HepG2 (cell line): ENCODE measurements at regions not wholly inside any gene's neighbourhood (a gene's known extent, or its start where the extent isn't known, plus 50 kb on each side); places are given as distances from the start of the nearest gene placed in this dataset.

Experiments used
- AHR ChIP-seq: IDR thresholded peaks from 2 replicates; pipeline ENCODE4 v1.6.1; 2018; ENCODE audit warnings: missing genetic modification reagents, missing compliant biosample characterization
- CAMTA2 ChIP-seq: sonication (generic); formaldehyde crosslinking; IDR thresholded peaks from 2 replicates; pipeline ENCODE4 v1.4.0; 2020; ENCODE audit warnings: mild to moderate bottlenecking, missing genetic modification reagents, borderline replicate concordance
- CBX1 ChIP-seq: IDR thresholded peaks from one replicate; pipeline ENCODE4 v1.6.1; 2016; ENCODE audit warnings: antibody characterized with exemption, low read depth
- FOXK1 ChIP-seq: sonication (generic); formaldehyde crosslinking; IDR thresholded peaks from 2 replicates; pipeline ENCODE4 v1.4.0; 2020; ENCODE audit warnings: low read depth, missing genetic modification reagents, borderline replicate concordance
- HNF4G ChIP-seq, 2 experiments: sonication (generic) in 1 of 2; formaldehyde crosslinking in 1 of 2; IDR thresholded peaks; 2 replicates each; pipeline versions ENCODE4 v1.4.0 to v1.6.1; 2011 to 2020; ENCODE audit warnings: borderline replicate concordance in 2 of 2, low read depth in 2 of 2, mild to moderate bottlenecking in 2 of 2, low read length in 1 of 2, missing genetic modification reagents in 1 of 2, moderate library complexity in 1 of 2
- HOXA9 ChIP-seq: sonication (generic); formaldehyde crosslinking; IDR thresholded peaks from 2 replicates; pipeline ENCODE4 v1.8.1; 2022; ENCODE audit warnings: missing genetic modification reagents, mild to moderate bottlenecking, moderate library complexity, borderline replicate concordance
- NCOA2 ChIP-seq: sonication (generic); formaldehyde crosslinking; IDR thresholded peaks from 2 replicates; pipeline ENCODE4 v1.8.0; 2022; ENCODE audit warnings: inconsistent platforms
- NFYB ChIP-seq: sonication (generic); formaldehyde crosslinking; IDR thresholded peaks from 2 replicates; pipeline ENCODE4 v1.4.0; 2020; ENCODE audit warnings: missing genetic modification reagents
- PAX8 ChIP-seq: sonication (generic); formaldehyde crosslinking; IDR thresholded peaks from 2 replicates; pipeline ENCODE4 v1.8.0; 2022; ENCODE audit warnings: mild to moderate bottlenecking, missing genetic modification reagents, borderline replicate concordance
- PCBP1 ChIP-seq: fragments of 200-400 bp; formaldehyde crosslinking; IDR thresholded peaks from 2 replicates; pipeline ENCODE4 v1.6.1; 2017; ENCODE audit warnings: mild to moderate bottlenecking, low read depth, low read length, borderline replicate concordance
- SNAI1 ChIP-seq: sonication (generic); formaldehyde crosslinking; IDR thresholded peaks from 2 replicates; pipeline ENCODE4 v1.5.0; 2020; ENCODE audit warnings: mild to moderate bottlenecking, missing genetic modification reagents, borderline replicate concordance
- YEATS2 ChIP-seq: sonication (generic); formaldehyde crosslinking; IDR thresholded peaks from 2 replicates; pipeline ENCODE4 v1.4.0; 2020; ENCODE audit warnings: missing genetic modification reagents, borderline replicate concordance
- ZBTB3 ChIP-seq: sonication (generic); formaldehyde crosslinking; IDR thresholded peaks from 2 replicates; pipeline ENCODE4 v1.4.0; 2020; ENCODE audit warnings: low read depth, mild to moderate bottlenecking, moderate library complexity, missing genetic modification reagents, borderline replicate concordance
- ZBTB8A ChIP-seq: sonication (generic); formaldehyde crosslinking; IDR thresholded peaks from 2 replicates; pipeline ENCODE4 v1.4.0; 2020; ENCODE audit warnings: mild to moderate bottlenecking, low read depth, missing genetic modification reagents, borderline replicate concordance
- ZFP1 ChIP-seq: IDR thresholded peaks from 2 replicates; pipeline ENCODE4 v1.6.1; 2016
- ZFP90 ChIP-seq: sonication (generic); formaldehyde crosslinking; IDR thresholded peaks from 2 replicates; pipeline ENCODE4 v1.8.0; 2022; ENCODE audit warnings: missing genetic modification reagents, mild to moderate bottlenecking, inconsistent platforms, borderline replicate concordance
- ZNF24 ChIP-seq: fragments of 450-650 bp; IDR thresholded peaks from 2 replicates; pipeline ENCODE4 v1.6.1; 2017; ENCODE audit warnings: antibody characterized with exemption, mild to moderate bottlenecking
- ZNF343 ChIP-seq: sonication (generic); formaldehyde crosslinking; IDR thresholded peaks from 2 replicates; pipeline ENCODE4 v1.4.0; 2020; ENCODE audit warnings: mild to moderate bottlenecking, missing genetic modification reagents
- ZNF746 ChIP-seq: sonication (generic); formaldehyde crosslinking; IDR thresholded peaks from 2 replicates; pipeline ENCODE4 v1.8.0; 2022; ENCODE audit warnings: mild to moderate bottlenecking, missing genetic modification reagents
- ZNF776 ChIP-seq: sonication (generic); formaldehyde crosslinking; IDR thresholded peaks from 2 replicates; pipeline ENCODE4 v1.4.0; 2020; ENCODE audit warnings: mild to moderate bottlenecking, missing genetic modification reagents
- ZNF879 ChIP-seq: sonication (generic); formaldehyde crosslinking; IDR thresholded peaks from 2 replicates; pipeline ENCODE4 v1.8.1; 2023; ENCODE audit warnings: missing genetic modification reagents
- TF ChIP-seq, protein P1 (sequence below): fragments of 450-650 bp; IDR thresholded peaks from 2 replicates; pipeline ENCODE4 v1.6.1; 2017; ENCODE audit warnings: mild to moderate bottlenecking
- TF ChIP-seq, protein P2 (sequence below): IDR thresholded peaks from 2 replicates; pipeline ENCODE4 v1.6.1; 2016; ENCODE audit warnings: missing genetic modification reagents, missing compliant biosample characterization
- TF ChIP-seq, protein P3 (sequence below): IDR thresholded peaks from 2 replicates; pipeline ENCODE4 v1.6.1; 2018; ENCODE audit warnings: missing genetic modification reagents, mild to moderate bottlenecking, missing compliant biosample characterization

DNA sequence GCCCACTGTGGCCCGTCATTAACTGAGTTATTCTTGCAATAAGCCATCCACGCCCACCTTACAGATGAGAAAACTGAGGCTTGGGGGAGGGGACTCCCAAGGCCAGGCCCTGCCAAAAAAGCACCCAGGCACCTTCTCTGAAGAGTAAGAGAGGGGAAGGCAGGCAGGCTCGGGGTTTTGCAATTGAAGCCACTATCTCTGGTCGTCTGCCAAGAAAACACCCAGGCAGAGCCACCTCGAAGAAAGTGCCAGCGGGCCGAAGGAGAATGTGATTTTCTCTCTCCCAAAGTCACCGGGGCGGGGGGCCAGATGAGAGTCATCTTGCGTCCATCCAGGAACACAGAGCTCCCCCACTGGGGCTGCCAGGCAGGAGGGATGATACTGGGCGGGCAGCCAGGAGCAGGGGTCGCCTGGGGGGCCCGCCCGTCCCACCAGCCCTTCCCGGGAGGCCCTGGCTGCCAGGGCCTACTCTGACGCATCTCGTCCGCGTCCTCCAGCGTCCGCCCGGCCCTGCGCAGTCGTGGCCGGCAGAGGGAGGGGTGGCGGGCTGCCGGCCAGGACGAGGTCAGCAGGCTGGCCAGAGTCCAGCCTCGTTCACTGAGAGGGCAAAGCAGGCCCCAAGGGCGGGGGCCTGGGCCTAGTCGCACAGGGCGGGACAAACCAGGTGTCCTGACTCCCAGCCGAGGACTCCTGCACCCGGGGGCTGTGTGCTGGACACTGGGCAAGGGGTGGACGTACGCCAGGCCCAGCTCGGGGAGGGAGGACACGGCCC lies 74.3 kb downstream of the RFLNA start (continued):
- TF ChIP-seq SNAI1 (CRISPR knock-in tag) = no peak
- TF ChIP-seq ZNF776 (CRISPR knock-in tag) = no peak
- no peak for TF ChIP-seq ZNF24
- peak; percentile 74; the same call in 1 of the 2 replicates for TF ChIP-seq PCBP1
- TF ChIP-seq CBX1 = peak; percentile 15
- no peak for TF ChIP-seq ZBTB8A (CRISPR knock-in tag)
- TF ChIP-seq ZFP90 = peak; percentile 78; the same call in 1 of the 2 replicates
- TF ChIP-seq FOXK1 (CRISPR knock-in tag) = peak; percentile 7; the same call in 1 of the 2 replicates
- no peak for TF ChIP-seq CAMTA2 (CRISPR knock-in tag)
- no peak for TF ChIP-seq HOXA9 (CRISPR knock-in tag)
- TF ChIP-seq NFYB = no peak
- 0 out of 2 replicates have a peak, but pooled peaks have one; percentile 17 for TF ChIP-seq ZFP1 (CRISPR knock-in tag)
- TF ChIP-seq, protein P1, sequence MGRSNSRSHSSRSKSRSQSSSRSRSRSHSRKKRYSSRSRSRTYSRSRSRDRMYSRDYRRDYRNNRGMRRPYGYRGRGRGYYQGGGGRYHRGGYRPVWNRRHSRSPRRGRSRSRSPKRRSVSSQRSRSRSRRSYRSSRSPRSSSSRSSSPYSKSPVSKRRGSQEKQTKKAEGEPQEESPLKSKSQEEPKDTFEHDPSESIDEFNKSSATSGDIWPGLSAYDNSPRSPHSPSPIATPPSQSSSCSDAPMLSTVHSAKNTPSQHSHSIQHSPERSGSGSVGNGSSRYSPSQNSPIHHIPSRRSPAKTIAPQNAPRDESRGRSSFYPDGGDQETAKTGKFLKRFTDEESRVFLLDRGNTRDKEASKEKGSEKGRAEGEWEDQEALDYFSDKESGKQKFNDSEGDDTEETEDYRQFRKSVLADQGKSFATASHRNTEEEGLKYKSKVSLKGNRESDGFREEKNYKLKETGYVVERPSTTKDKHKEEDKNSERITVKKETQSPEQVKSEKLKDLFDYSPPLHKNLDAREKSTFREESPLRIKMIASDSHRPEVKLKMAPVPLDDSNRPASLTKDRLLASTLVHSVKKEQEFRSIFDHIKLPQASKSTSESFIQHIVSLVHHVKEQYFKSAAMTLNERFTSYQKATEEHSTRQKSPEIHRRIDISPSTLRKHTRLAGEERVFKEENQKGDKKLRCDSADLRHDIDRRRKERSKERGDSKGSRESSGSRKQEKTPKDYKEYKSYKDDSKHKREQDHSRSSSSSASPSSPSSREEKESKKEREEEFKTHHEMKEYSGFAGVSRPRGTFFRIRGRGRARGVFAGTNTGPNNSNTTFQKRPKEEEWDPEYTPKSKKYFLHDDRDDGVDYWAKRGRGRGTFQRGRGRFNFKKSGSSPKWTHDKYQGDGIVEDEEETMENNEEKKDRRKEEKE = no peak
- TF ChIP-seq ZNF879 (CRISPR knock-in tag) = 0 out of 2 replicates have a peak, but pooled peaks have one; percentile 34
- TF ChIP-seq ZNF343 (CRISPR knock-in tag) = peak; percentile 89
- TF ChIP-seq, protein P2, sequence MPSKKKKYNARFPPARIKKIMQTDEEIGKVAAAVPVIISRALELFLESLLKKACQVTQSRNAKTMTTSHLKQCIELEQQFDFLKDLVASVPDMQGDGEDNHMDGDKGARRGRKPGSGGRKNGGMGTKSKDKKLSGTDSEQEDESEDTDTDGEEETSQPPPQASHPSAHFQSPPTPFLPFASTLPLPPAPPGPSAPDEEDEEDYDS (CRISPR knock-in tag) = 0 out of 2 replicates have a peak, but pooled peaks have one; percentile 17
- peak; percentile 96 for TF ChIP-seq ZNF746
- no peak for TF ChIP-seq YEATS2 (CRISPR knock-in tag)
- TF ChIP-seq PAX8 (CRISPR knock-in tag) = no peak
- TF ChIP-seq AHR (CRISPR knock-in tag) = no peak
- TF ChIP-seq ZBTB3 (CRISPR knock-in tag) = 0 out of 2 replicates have a peak, but pooled peaks have one; percentile 39
- TF ChIP-seq, protein P3, sequence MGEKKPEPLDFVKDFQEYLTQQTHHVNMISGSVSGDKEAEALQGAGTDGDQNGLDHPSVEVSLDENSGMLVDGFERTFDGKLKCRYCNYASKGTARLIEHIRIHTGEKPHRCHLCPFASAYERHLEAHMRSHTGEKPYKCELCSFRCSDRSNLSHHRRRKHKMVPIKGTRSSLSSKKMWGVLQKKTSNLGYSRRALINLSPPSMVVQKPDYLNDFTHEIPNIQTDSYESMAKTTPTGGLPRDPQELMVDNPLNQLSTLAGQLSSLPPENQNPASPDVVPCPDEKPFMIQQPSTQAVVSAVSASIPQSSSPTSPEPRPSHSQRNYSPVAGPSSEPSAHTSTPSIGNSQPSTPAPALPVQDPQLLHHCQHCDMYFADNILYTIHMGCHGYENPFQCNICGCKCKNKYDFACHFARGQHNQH (CRISPR knock-in tag) = peak; percentile 81
- peak; percentile 62; the same call in 1 of the 2 replicates for TF ChIP-seq HNF4G (IDR thresholded peaks at IDR 0.05; ENCODE audit: borderline replicate concordance, low read depth, low read length)
- peak; percentile 91; the same call in 1 of the 2 replicates for TF ChIP-seq HNF4G (CRISPR knock-in tag; IDR thresholded peaks at IDR 0.05; ENCODE audit: borderline replicate concordance, low read depth)
- TF ChIP-seq NCOA2 (CRISPR knock-in tag) = 0 out of 2 replicates have a peak, but pooled peaks have one; percentile 23
